Endodermal cell (in vitro differentiated cells): ENCODE measurements at regions not wholly inside any gene's neighbourhood (a gene's known extent, or its start where the extent isn't known, plus 50 kb on each side); places are given as distances from the start of the nearest gene placed in this dataset.

Experiments
- DNase-seq: peaks from one replicate; pipeline ENCODE4 v3.0.0-alpha.2; 2017
- H3K27ac ChIP-seq: 2 replicates; pipeline ENCODE4 v1.5.1; 2013; ENCODE audit warnings: mild to moderate bottlenecking, low read depth, low read length, moderate library complexity
- H3K27me3 ChIP-seq: 2 replicates; pipeline ENCODE4 v1.6.1; 2013; ENCODE audit warnings: mild to moderate bottlenecking, low read length, moderate library complexity; ENCODE audit not compliant: insufficient read depth, control insufficient read depth, poor library complexity, severe bottlenecking
- H3K36me3 ChIP-seq: 2 replicates; pipeline ENCODE4 v1.7.0; 2013; ENCODE audit warnings: mild to moderate bottlenecking, low read length, moderate library complexity; ENCODE audit not compliant: control insufficient read depth, insufficient read depth
- H3K4me1 ChIP-seq: one replicate; pipeline ENCODE4 v1.7.0; 2013; ENCODE audit warnings: low read length; ENCODE audit not compliant: control insufficient read depth, insufficient read depth
- H3K4me3 ChIP-seq: 2 replicates; pipeline ENCODE4 v1.5.1; 2013; ENCODE audit warnings: mild to moderate bottlenecking, low read length, moderate library complexity
- H3K9ac ChIP-seq: 2 replicates; pipeline ENCODE4 v1.6.1; 2013; ENCODE audit warnings: mild to moderate bottlenecking, low read length, moderate library complexity; ENCODE audit not compliant: poor library complexity, severe bottlenecking; ENCODE audit errors: extremely low read depth
- H3K9me3 ChIP-seq: 2 replicates; pipeline ENCODE4 v1.6.1; 2013; ENCODE audit warnings: mild to moderate bottlenecking, low read length, moderate library complexity; ENCODE audit not compliant: control insufficient read depth
- H3K27ac Mint-ChIP-seq: 2 replicates; pipeline ENCODE4 v1.8.0; 2020; ENCODE audit warnings: mixed read lengths
- H3K27me3 Mint-ChIP-seq: 2 replicates; pipeline ENCODE4 v1.8.0; 2021; ENCODE audit warnings: mild to moderate bottlenecking, mixed read lengths; ENCODE audit not compliant: insufficient read depth
- H3K36me3 Mint-ChIP-seq: 2 replicates; pipeline ENCODE4 v1.8.0; 2020; ENCODE audit warnings: low read depth, mixed read lengths
- H3K4me1 Mint-ChIP-seq: 2 replicates; pipeline ENCODE4 v1.8.0; 2020; ENCODE audit warnings: mixed read lengths
- H3K4me3 Mint-ChIP-seq: 2 replicates; pipeline ENCODE4 v1.8.0; 2020; ENCODE audit warnings: mild to moderate bottlenecking, moderate library complexity, mixed read lengths
- H3K9me3 Mint-ChIP-seq: 2 replicates; pipeline ENCODE4 v1.8.0; 2020; ENCODE audit warnings: mild to moderate bottlenecking, mixed read lengths
- CTCF ChIP-seq: fragments of 200-600 bp; sonication (generic); conservative IDR thresholded peaks from 2 replicates; pipeline ENCODE4 v1.5.0; 2021; ENCODE audit warnings: antibody characterized with exemption, mild to moderate bottlenecking
- WGBS, 2 experiments: methylation state at CpG; one replicate each; pipeline versions ENCODE4 v1.1.5 to v1.1.7; 2013; ENCODE audit warnings: missing lambda C conversion rate in 2 of 2, mixed read lengths in 1 of 2; ENCODE audit not compliant: insufficient coverage in 1 of 2, insufficient read length in 1 of 2; 5-methylcytosine and 5-hydroxymethylcytosine counted together

- Mint-ChIP-seq H3K9me3 (no peaks in the 10 kb centered on the region), H3K27ac (no peak overlapping the region), H3K4me3 (no peak overlapping the region), H3K4me1 (no peaks in the 10 kb centered on the region), H3K27me3 (no peaks in the 10 kb centered on the region), H3K36me3 (no peaks in the 10 kb centered on the region)
- TF ChIP-seq CTCF, result no peak
- Histone ChIP-seq H3K27ac (no peak overlapping the region), H3K27me3 (no peaks in the 10 kb centered on the region), H3K9ac (no peak overlapping the region), H3K9me3 (no peaks in the 10 kb centered on the region), H3K4me1 (no peaks in the 10 kb centered on the region), H3K36me3 (no peaks in the 10 kb centered on the region), H3K4me3 (no peak overlapping the region)
- WGBS, 2 experiments, result 100% methylated on average over 1 of the region's 1 CpG; no CpG with 5 or more reads in 1 of the 2 experiments
- no peak for DNase-seq
Observed at GRCh38 chr6:69594405-69594804, 202.4 kb downstream of the LMBRD1 start.

GRCh38 chr6:69593706-69594105 is 203.1 kb downstream of the LMBRD1 start:
- 74 to 85% methylated on average over 1 to 4 of the region's 4 CpGs for WGBS, 2 experiments
- Mint-ChIP-seq H3K36me3 (no peaks in the 10 kb centered on the region), H3K27ac (no peak overlapping the region), H3K9me3 (no peaks in the 10 kb centered on the region), H3K4me3 (no peak overlapping the region), H3K4me1 (no peaks in the 10 kb centered on the region), H3K27me3 (no peaks in the 10 kb centered on the region)
- no peaks in the 10 kb centered on the region for H3K4me1 ChIP-seq
- no peaks in the 10 kb centered on the region for H3K36me3 ChIP-seq
- H3K9ac ChIP-seq, result no peak overlapping the region
- no peaks in the 10 kb centered on the region for H3K27me3 ChIP-seq
- H3K27ac ChIP-seq, result no peak overlapping the region
- no peak for DNase-seq
- no peaks in the 10 kb centered on the region for H3K9me3 ChIP-seq
- no peak overlapping the region for H3K4me3 ChIP-seq
- TF ChIP-seq CTCF, result no peak

GRCh38 chr6:69589626-69590025 is 207.2 kb downstream of the LMBRD1 start:
- Histone ChIP-seq H3K4me1 (no peaks in the 10 kb centered on the region), H3K9ac (no peak overlapping the region), H3K9me3 (no peaks in the 10 kb centered on the region), H3K27me3 (no peaks in the 10 kb centered on the region), H3K4me3 (no peak overlapping the region), H3K36me3 (no peaks in the 10 kb centered on the region), H3K27ac (no peak overlapping the region)
- Mint-ChIP-seq H3K27ac (no peak overlapping the region), H3K4me3 (no peak overlapping the region), H3K9me3 (no peaks in the 10 kb centered on the region), H3K27me3 (no peaks in the 10 kb centered on the region), H3K36me3 (no peaks in the 10 kb centered on the region), H3K4me1 (peaks cover 18% of the 10 kb centered on the region)
- no peak for DNase-seq
- no peak for TF ChIP-seq CTCF
